Gastroesophageal sphincter (tissue), 3 donors: ENCODE measurements at regions not wholly inside any gene's neighbourhood (a gene's known extent, or its start where the extent isn't known, plus 50 kb on each side); places are given as distances from the start of the nearest gene placed in this dataset.

Experiments
- POLR2A ChIP-seq, 2 donors: fragments of 450-650 bp; IDR thresholded peaks; one replicate each; pipeline ENCODE4 v1.6.1; 2017; ENCODE audit warnings: antibody characterized with exemption in 2 of 2, mild to moderate bottlenecking in 2 of 2, moderate library complexity in 1 of 2
- POLR2AphosphoS5 ChIP-seq: sonication (generic); formaldehyde crosslinking; IDR thresholded peaks from one replicate; pipeline ENCODE4 v1.6.1; 2017; ENCODE audit warnings: antibody characterized with exemption
- TF ChIP-seq, protein P1 (sequence below), 4 experiments: fragments of 200-600 bp in 2 of 4; fragments of 450-650 bp in 2 of 4; sonication (generic) in 1 of 4; IDR thresholded peaks; one replicate each; pipeline ENCODE4 v1.5.1; 2017 to 2019; ENCODE audit warnings: antibody characterized with exemption in 4 of 4, mild to moderate bottlenecking in 2 of 4, moderate library complexity in 2 of 4

DNA sequence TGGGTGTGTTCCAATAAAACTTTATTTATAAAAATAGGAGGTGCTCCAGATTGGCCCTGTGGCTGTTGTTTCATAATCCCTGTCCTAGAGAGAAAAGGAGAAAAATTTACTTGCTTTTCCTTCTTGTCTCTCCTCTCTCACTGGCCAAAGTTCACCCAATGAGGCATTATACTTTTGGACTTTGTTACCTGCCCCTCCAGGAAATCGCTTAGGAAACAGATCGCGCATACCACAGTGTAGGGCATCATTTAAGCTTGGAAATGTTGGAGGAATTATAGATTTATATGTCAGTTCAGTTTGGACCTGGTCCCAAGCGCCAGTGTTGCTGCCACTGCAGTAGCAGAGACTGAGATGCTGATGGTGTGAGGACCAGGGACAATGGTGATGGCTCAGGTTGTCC, 337.6 kb upstream of the NR3C2 start:
- TF ChIP-seq, protein P1, sequence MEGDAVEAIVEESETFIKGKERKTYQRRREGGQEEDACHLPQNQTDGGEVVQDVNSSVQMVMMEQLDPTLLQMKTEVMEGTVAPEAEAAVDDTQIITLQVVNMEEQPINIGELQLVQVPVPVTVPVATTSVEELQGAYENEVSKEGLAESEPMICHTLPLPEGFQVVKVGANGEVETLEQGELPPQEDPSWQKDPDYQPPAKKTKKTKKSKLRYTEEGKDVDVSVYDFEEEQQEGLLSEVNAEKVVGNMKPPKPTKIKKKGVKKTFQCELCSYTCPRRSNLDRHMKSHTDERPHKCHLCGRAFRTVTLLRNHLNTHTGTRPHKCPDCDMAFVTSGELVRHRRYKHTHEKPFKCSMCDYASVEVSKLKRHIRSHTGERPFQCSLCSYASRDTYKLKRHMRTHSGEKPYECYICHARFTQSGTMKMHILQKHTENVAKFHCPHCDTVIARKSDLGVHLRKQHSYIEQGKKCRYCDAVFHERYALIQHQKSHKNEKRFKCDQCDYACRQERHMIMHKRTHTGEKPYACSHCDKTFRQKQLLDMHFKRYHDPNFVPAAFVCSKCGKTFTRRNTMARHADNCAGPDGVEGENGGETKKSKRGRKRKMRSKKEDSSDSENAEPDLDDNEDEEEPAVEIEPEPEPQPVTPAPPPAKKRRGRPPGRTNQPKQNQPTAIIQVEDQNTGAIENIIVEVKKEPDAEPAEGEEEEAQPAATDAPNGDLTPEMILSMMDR (IDR thresholded peaks at IDR 0.05), result no peak
- no peak for TF ChIP-seq POLR2A (IDR thresholded peaks at IDR 0.05)
- TF ChIP-seq POLR2AphosphoS5, result no peak
